Esophagus (tissue), 2 donors: ENCODE measurements at regions not wholly inside any gene's neighbourhood (a gene's known extent, or its start where the extent isn't known, plus 50 kb on each side); places are given as distances from the start of the nearest gene placed in this dataset.

Experiments used
- H3K27ac ChIP-seq, 2 donors: one replicate each; pipeline ENCODE4 v1.5.1; 2013; ENCODE audit warnings: low read depth in 2 of 2, mild to moderate bottlenecking in 2 of 2, inconsistent platforms in 1 of 2, low read length in 1 of 2, moderate library complexity in 1 of 2
- H3K27me3 ChIP-seq, 2 donors: one replicate each; pipeline ENCODE4 v1.6.1; 2013; ENCODE audit warnings: low read length in 2 of 2, control low read depth in 1 of 2, mild to moderate bottlenecking in 1 of 2; ENCODE audit not compliant: insufficient read depth in 2 of 2, control insufficient read depth in 1 of 2
- H3K36me3 ChIP-seq, 2 donors: one replicate each; pipeline ENCODE4 v1.6.1; 2013; ENCODE audit warnings: low read length in 1 of 2; ENCODE audit not compliant: control insufficient read depth in 2 of 2, insufficient read depth in 2 of 2
- H3K4me1 ChIP-seq, 2 donors: one replicate each; pipeline ENCODE4 v1.6.1; 2013; ENCODE audit warnings: low read length in 1 of 2; ENCODE audit not compliant: control insufficient read depth in 2 of 2, insufficient read depth in 2 of 2
- H3K4me3 ChIP-seq, 2 donors: one replicate each; pipeline ENCODE4 v1.5.1; 2013; ENCODE audit warnings: low read length in 2 of 2, mild to moderate bottlenecking in 2 of 2, low read depth in 1 of 2, moderate library complexity in 1 of 2
- H3K9me3 ChIP-seq, 2 donors: one replicate each; pipeline ENCODE4 v1.6.1; 2013; ENCODE audit warnings: mild to moderate bottlenecking in 2 of 2, low read depth in 1 of 2, low read length in 1 of 2, moderate library complexity in 1 of 2; ENCODE audit not compliant: control insufficient read depth in 2 of 2, insufficient read depth in 1 of 2
- WGBS, 2 donors: extraction: QIAGEN DNeasy Blood & Tissue Kit; methylation state at CpG; one replicate each; pipeline ENCODE4 v1.1.7; 2013; 5-methylcytosine and 5-hydroxymethylcytosine counted together
- donor health status: healthy with polysubstance abuse.
- donor health status: Bipolar disorder and iron deficiency.

GRCh38 chr7:52140851-52141250 lies 824.2 kb upstream of the COBL start:
- no peaks in the 10 kb centered on the region for H3K4me1 ChIP-seq

GRCh38 chr7:52135403-52135802 lies 818.8 kb upstream of the COBL start:
- H3K36me3 ChIP-seq: no peaks in the 10 kb centered on the region
- no peak overlapping the region for H3K4me3 ChIP-seq
- H3K27ac ChIP-seq: no peak overlapping the region
- no peaks in the 10 kb centered on the region for H3K4me1 ChIP-seq
- no peaks in the 10 kb centered on the region for H3K27me3 ChIP-seq
- H3K9me3 ChIP-seq: peaks cover 0 to 1% of the 10 kb centered on the region in 2 donors

More at GRCh38 chr7:52140851-52141250, 824.2 kb upstream of the COBL start:
- Histone ChIP-seq H3K36me3 (no peaks in the 10 kb centered on the region), H3K27me3 (no peaks in the 10 kb centered on the region), H3K27ac (no peak overlapping the region), H3K9me3 (peaks cover 0 to 1% of the 10 kb centered on the region in 2 donors), H3K4me3 (no peak overlapping the region)
- 78 to 83% methylated on average over 4 of the region's 4 CpGs for WGBS, 2 donors

- no peak overlapping the region for H3K27ac ChIP-seq
- H3K4me3 ChIP-seq: no peak overlapping the region
- no peaks in the 10 kb centered on the region for H3K27me3 ChIP-seq
- WGBS, 2 donors: 73% methylated on average over 3 of the region's 3 CpGs
- H3K9me3 ChIP-seq: no peaks in the 10 kb centered on the region
- no peaks in the 10 kb centered on the region for H3K36me3 ChIP-seq
- H3K4me1 ChIP-seq: no peaks in the 10 kb centered on the region
Measured at GRCh38 chr7:52129278-52129677, 812.7 kb upstream of the COBL start.

GRCh38 chr7:52120912-52121311 lies 804.3 kb upstream of the COBL start:
- 59 to 60% methylated on average over 3 of the region's 3 CpGs for WGBS, 2 donors
- Histone ChIP-seq H3K27me3 (no peaks in the 10 kb centered on the region), H3K4me1 (no peaks in the 10 kb centered on the region), H3K27ac (no peak overlapping the region), H3K4me3 (no peak overlapping the region), H3K9me3 (no peaks in the 10 kb centered on the region), H3K36me3 (no peaks in the 10 kb centered on the region)

GRCh38 chr7:52119537-52119936 lies 802.9 kb upstream of the COBL start:
- Histone ChIP-seq H3K36me3 (no peaks in the 10 kb centered on the region), H3K9me3 (no peaks in the 10 kb centered on the region), H3K27me3 (no peaks in the 10 kb centered on the region), H3K27ac (no peak overlapping the region), H3K4me1 (no peaks in the 10 kb centered on the region), H3K4me3 (no peak overlapping the region)
- 17 to 19% methylated on average over 2 of the region's 2 CpGs for WGBS, 2 donors

- Histone ChIP-seq H3K4me1 (no peaks in the 10 kb centered on the region), H3K9me3 (no peaks in the 10 kb centered on the region), H3K27ac (no peak overlapping the region), H3K36me3 (no peaks in the 10 kb centered on the region), H3K4me3 (no peak overlapping the region), H3K27me3 (no peaks in the 10 kb centered on the region)
- 51 to 56% methylated on average over 3 of the region's 3 CpGs for WGBS, 2 donors
Measured at GRCh38 chr7:52114509-52114908, 797.9 kb upstream of the COBL start.

GRCh38 chr7:52114056-52114455 lies 797.4 kb upstream of the COBL start:
- Histone ChIP-seq H3K4me3 (no peak overlapping the region), H3K36me3 (no peaks in the 10 kb centered on the region), H3K27ac (no peak overlapping the region), H3K4me1 (no peaks in the 10 kb centered on the region), H3K9me3 (no peaks in the 10 kb centered on the region), H3K27me3 (no peaks in the 10 kb centered on the region)
- WGBS, 2 donors: 16 to 34% methylated on average over 2 of the region's 2 CpGs

- Histone ChIP-seq H3K4me1 (no peaks in the 10 kb centered on the region), H3K36me3 (no peaks in the 10 kb centered on the region), H3K4me3 (no peak overlapping the region), H3K9me3 (no peaks in the 10 kb centered on the region), H3K27me3 (no peaks in the 10 kb centered on the region), H3K27ac (no peak overlapping the region)
- WGBS, 2 donors: 69 to 73% methylated on average over 5 of the region's 5 CpGs
Measured at GRCh38 chr7:52107355-52107754, 790.7 kb upstream of the COBL start.

- Histone ChIP-seq H3K4me1 (peaks cover 0 to 2% of the 10 kb centered on the region in 2 donors), H3K27ac (no peak overlapping the region), H3K36me3 (no peaks in the 10 kb centered on the region), H3K27me3 (no peaks in the 10 kb centered on the region), H3K4me3 (no peak overlapping the region), H3K9me3 (no peaks in the 10 kb centered on the region)
- WGBS, 2 donors: 71 to 78% methylated on average over 1 of the region's 1 CpG
Measured at GRCh38 chr7:52095861-52096260, 779.3 kb upstream of the COBL start.

- Histone ChIP-seq H3K4me3 (no peak overlapping the region), H3K36me3 (no peaks in the 10 kb centered on the region), H3K27me3 (no peaks in the 10 kb centered on the region), H3K9me3 (peaks cover 3% of the 10 kb centered on the region in 2 donors), H3K4me1 (peaks cover 0 to 5% of the 10 kb centered on the region in 2 donors), H3K27ac (no peak overlapping the region)
- WGBS, 2 donors: 40 to 57% methylated on average over 2 of the region's 2 CpGs
Measured at GRCh38 chr7:52091996-52092395, 775.4 kb upstream of the COBL start.
